ENCODE measurements at regions not wholly inside any gene's neighbourhood (a gene's known extent, or its start where the extent isn't known, plus 50 kb on each side); places are given as distances from the start of the nearest gene placed in this dataset.

- H3K27ac ChIP-seq = peak overlapping the region in 1 of 10 donors; percentile 53
Measured at GRCh38 chr18:11251229-11251890, 102.0 kb upstream of the PIEZO2 start.

GRCh38 chr18:11249391-11249790 lies 100.0 kb upstream of the PIEZO2 start:
- H3K27me3 ChIP-seq = no peaks in the 10 kb centered on the region

More at GRCh38 chr18:11251229-11251890, 102.0 kb upstream of the PIEZO2 start:
- H3K27me3 ChIP-seq = no peaks in the 10 kb centered on the region
- no peaks in the 10 kb centered on the region for H3K36me3 ChIP-seq
- 61 to 67% methylated on average over 2 of the region's 2 CpGs for WGBS, 2 donors
- peak in 1 of 8 donors; percentile 15 for ATAC-seq
- no peak for DNase-seq
- no peak for TF ChIP-seq CTCF (IDR thresholded peaks at IDR 0.05)
- H3K4me1 ChIP-seq = peaks cover 0 to 10% (median 0%) of the 10 kb centered on the region in 9 donors
- H3K9me3 ChIP-seq = no peaks in the 10 kb centered on the region
- no peak overlapping the region for H3K4me3 ChIP-seq
- intact Hi-C loops (cut with DNase I) = no loop called here

GRCh38 chr18:11247381-11247970 lies 98.1 kb upstream of the PIEZO2 start:
- TF ChIP-seq CTCF (IDR thresholded peaks at IDR 0.05) = no peak
- H3K27ac ChIP-seq = no peak overlapping the region
- H3K4me1 ChIP-seq = peaks cover 0 to 9% (median 0%) of the 10 kb centered on the region in 9 donors
- H3K4me3 ChIP-seq = no peak overlapping the region
- no peaks in the 10 kb centered on the region for H3K9me3 ChIP-seq
- H3K27me3 ChIP-seq = no peaks in the 10 kb centered on the region
- DNase-seq (no peak), ATAC-seq (peak in 1 of 8 donors; percentile 24)
- no peaks in the 10 kb centered on the region for H3K36me3 ChIP-seq
- intact Hi-C loops (cut with DNase I) = no loop called here

More at GRCh38 chr18:11249391-11249790, 100.0 kb upstream of the PIEZO2 start:
- H3K4me3 ChIP-seq = no peak overlapping the region
- intact Hi-C loops (cut with DNase I) = no loop called here
- H3K36me3 ChIP-seq = no peaks in the 10 kb centered on the region
- 69 to 73% methylated on average over 2 of the region's 2 CpGs for WGBS, 2 donors
- no peak overlapping the region for H3K27ac ChIP-seq
- DNase-seq (no peak), ATAC-seq (no peak)
- H3K9me3 ChIP-seq = no peaks in the 10 kb centered on the region
- peaks cover 0 to 10% (median 0%) of the 10 kb centered on the region in 9 donors for H3K4me1 ChIP-seq
- TF ChIP-seq CTCF (IDR thresholded peaks at IDR 0.05) = no peak

GRCh38 chr18:11246495-11247300 lies 97.3 kb upstream of the PIEZO2 start:
- Histone ChIP-seq H3K9me3 (no peaks in the 10 kb centered on the region), H3K4me1 (peaks cover 0 to 3% (median 0%) of the 10 kb centered on the region in 9 donors), H3K36me3 (no peaks in the 10 kb centered on the region), H3K27me3 (no peaks in the 10 kb centered on the region), H3K4me3 (no peak overlapping the region), H3K27ac (no peak overlapping the region)
- TF ChIP-seq CTCF (IDR thresholded peaks at IDR 0.05) = no peak
- intact Hi-C loops (cut with DNase I) = no loop called here
- peak in 1 of 8 donors; percentile 25 for ATAC-seq
- 81 to 84% methylated on average over 16 of the region's 16 CpGs for WGBS, 2 donors
- DNase-seq = no peak

Data from heart right ventricle (tissue), 16 donors.